GM21367 (cell line): ENCODE measurements at regions not wholly inside any gene's neighbourhood (a gene's known extent, or its start where the extent isn't known, plus 50 kb on each side); places are given as distances from the start of the nearest gene placed in this dataset.

ENCODE experiments used
- ATAC-seq: cut with Tn5 transposase; IDR thresholded peaks from one replicate; pipeline ENCODE4 v1.9.1; 2021; ENCODE audit not compliant: unreplicated experiment

DNA sequence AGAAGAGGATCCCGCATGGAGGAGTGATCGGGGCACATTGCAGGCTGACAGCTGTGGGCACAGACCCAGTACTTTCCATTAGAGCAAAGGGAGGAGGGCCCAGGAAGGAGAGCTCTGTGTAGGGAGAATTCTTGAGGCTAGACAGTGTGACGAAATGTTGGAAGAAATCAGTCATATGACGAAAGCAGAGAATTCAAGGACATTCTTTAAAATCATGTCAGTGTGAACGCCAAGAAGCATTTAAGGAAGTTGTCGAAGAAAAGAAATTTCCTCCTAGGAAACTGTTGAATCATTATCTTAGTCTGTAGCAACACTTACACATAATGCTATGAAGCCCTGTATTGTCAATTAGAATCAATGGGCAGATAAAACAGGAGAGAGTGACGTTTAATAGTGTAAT, 191.3 kb upstream of the ADARB2 start:
- ATAC-seq = no peak

DNA sequence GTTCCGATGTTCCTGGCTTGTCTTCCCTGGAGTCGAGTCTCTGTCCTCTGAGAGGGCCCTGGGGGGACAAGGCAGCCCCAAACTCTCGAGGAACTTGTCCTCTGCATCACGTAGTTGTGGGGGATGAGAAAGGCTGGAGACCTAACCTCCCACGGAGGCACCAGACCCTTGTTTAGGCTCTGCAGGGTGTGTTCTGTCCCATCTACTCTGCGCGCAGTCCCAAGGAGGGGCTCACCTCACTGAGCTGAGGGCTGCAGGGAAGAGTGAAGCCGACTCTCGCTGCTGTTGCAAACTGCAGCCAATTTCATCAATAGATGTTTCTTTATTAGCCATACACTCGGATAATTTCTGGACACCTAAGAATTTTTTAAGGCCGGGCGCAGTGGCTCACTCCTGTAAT, 186.7 kb upstream of the ADARB2 start:
- ATAC-seq = no peak

DNA sequence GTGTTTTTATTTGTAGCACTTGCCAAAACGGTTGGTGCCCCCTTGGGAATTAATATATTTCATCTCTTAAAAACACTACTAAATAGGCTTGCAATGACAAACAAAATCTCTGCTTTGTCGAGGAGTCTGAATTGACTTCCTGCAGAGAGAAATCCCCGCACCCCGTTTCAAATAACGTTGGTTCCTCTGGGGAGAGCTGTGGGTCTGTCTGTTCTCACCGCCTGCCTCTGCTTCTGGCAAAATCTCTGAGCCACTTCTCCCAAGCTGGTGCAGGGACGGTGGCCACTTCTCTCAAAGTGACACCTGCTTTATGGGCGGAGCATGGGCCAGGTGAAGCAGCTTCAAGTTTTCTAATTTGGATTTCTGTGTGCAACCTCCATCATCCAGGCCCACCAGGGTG, 186.3 kb upstream of the ADARB2 start:
- ATAC-seq = no peak

DNA sequence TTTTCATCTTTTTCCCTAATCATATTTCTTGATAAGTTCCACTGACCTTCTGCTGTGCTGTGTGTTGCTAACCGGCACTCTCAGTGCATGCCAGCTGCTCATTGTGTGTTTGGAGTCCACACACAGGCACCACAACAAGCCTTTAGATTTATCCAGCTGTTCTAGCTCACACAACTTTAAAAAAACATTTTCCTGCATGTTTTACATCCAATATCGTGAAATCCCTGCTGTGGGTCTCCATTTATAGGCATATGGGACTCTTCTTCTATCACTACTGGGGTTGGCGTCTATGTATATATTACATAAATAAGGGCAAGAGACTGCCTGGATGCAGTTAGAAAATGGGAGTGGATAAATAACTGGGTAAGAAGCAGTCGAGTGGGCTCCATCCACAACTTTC, 183.6 kb upstream of the ADARB2 start:
- ATAC-seq = no peak

DNA sequence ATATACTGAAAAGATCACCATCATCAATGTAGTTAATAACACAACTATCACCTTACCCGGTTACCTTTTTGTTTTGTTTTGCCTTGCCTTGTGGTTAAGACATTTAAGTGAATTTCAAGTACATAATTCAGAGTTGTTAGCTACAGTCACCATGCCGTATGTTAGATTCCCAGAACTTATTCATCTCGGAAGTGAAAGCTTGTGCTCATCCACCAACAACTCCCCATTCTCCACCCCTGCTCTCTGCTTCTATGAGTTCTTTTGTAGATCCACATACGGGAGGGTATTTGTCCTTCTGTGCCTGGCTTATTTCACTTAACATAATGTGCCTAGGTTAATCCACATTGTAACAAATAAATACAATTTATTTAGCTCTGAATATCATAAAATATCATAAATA, 182.8 kb upstream of the ADARB2 start:
- ATAC-seq = no peak

DNA sequence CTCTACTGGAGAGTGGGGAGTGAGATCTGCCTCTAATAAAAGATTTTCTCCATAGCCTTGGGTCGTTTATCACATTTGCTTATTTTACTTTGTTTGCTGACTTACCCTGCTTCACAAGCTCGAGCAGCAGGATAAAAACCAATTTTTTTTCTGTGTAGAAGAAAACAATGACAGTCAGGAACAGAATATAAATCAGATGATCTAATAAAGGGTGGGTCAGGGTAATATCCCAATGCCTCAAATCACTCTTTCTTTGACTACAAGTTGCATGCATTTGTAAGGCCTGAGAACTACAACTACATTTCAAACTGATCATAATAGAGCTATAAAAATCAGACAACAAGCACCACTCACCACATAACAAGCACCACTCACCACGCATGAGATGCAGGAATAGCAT, 174.4 kb upstream of the ADARB2 start:
- ATAC-seq = no peak

DNA sequence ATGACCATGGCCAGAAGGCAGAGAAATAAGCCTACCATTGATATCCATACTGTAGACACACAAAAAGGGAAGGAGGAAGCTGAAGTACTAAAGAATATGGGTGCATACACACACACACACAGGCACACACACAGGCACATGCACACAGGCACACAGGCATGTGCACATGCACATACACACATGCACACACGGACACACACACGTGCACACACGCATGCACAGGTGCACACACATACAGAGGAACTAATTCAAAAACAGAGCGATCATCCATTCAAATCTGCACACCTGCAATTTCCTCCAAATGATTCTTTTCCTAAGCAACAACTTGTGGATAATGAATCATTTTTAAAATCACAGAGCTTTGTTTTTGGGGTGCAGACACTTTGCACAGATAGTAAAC, 166.7 kb upstream of the ADARB2 start:
- no peak for ATAC-seq

DNA sequence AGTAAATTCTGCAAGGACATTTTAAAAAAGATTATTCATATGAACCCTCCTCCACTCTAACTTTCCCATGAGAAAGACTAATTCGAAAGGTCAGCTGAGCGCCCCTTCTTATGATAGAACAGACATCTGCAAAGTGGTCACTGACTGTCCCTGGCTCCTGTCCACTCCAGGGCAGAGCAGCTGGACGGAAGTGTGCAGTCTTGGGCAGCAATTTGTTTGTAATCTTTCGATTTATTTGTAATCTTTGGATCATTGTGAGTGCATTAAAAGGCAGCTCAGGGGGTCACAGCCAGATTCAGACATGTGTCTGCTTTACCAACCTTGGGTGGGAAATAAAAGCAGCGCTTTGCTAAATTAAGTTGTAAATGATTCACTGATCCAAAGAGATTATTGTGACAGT, 158.8 kb upstream of the ADARB2 start:
- no peak for ATAC-seq

DNA sequence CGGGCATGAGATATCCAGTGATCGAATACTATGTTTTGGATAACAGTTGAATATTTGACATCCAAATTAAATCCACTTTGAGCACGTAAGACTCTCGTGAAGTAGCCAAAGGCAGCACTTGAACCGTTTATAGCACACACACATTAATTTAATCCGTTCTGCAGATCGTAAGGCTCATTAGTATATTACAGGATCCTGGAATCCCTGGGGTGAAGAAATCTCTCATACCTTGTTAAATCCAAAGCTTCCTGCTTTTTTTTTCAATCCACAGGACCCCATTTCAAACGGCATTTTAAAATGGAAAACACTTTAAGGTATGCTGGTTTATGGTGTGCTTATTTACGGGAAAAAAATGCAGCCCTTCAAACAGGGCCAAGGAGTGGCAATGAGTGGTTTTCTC, 158.4 kb upstream of the ADARB2 start:
- ATAC-seq = no peak

DNA sequence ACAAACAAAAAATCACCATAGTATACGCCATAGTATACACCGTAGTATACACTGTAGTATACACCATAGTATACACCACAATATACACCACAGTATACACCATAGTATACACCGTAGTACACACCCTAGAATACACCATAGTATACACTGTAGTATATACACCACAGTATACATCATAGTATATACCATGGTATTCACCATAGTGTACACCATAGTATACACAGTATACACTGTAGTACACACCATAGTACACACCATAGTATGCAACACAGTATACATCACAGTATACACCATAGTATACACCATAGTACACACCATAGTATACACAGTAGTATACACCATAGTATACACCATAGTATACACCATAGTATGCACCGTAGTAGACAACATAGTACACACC, 157.6 kb upstream of the ADARB2 start:
- ATAC-seq = no peak

DNA sequence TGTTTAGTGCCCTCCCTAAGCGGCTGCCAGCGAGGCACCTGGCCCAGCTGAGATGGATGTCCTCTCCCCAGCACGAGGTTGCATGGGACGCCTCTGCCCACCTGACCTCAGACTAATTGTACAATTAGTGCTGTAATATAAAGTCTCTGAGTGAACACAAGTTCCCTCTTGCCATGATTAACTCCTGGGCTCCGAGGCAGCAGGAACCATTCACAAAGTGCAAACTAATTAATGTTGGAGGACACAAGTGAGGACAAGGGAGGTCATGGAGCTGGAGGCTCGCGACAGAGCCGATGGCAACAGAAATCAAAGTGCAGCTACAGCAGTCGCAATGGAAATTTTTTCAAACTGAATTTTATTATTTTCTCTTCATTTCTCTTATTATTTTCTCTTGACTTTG, 156.6 kb upstream of the ADARB2 start:
- no peak for ATAC-seq

DNA sequence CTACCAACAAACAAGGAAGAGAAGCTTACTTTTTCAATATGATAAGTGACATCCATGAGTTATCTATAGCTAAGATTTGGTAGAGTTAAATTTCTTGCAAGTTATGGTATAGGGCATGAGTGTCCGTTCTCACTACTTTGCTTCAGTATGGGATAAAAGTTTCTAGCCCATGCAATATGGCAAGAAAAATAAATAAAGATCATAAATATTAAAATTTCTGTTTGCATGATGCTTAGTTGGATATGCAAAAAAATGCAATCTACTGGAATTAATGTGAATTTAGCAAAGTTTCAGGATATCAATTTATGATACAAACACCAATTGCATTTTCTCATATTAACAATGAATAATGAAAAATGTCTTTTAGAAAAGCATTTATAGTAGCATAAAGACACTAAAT, 148.7 kb upstream of the ADARB2 start:
- no peak for ATAC-seq

DNA sequence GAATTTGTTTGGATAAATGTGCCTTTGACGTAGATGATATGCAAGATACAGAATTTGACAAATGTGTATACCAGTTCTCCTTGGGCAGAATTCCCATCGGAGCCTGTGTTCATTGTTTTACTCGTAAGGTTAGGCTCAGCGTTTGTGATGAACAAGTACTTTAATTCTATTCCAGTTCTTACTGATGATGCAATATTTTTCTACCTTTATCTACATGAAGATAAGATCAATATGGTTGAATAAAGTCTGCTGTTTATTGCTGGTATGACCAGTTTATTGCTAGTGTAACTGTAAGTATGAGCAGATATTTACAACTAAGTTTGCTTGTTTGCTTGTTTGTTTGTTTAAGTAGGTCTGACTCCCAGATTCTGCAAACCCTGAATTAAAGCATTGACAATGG, 145.4 kb upstream of the ADARB2 start:
- ATAC-seq = no peak

DNA sequence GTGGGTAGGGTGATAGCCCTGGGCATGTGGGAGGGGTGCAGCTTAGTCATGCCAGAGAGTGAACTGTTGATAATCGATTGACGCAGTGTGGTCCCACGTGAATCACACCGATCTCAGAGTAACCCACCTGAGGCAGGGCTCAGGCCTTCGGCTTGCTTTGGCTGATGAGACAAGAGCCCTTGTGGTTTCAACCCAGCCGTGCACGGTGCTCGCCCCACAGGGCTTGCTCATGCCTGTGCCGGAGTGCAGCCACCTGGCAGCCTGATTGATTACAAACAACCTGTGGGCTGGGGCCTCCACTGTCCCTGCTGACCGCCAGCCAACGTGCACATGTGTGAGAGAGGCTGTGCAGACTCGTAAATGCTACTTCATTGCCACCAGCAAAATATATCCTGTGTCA, 144.9 kb upstream of the ADARB2 start:
- ATAC-seq = no peak

DNA sequence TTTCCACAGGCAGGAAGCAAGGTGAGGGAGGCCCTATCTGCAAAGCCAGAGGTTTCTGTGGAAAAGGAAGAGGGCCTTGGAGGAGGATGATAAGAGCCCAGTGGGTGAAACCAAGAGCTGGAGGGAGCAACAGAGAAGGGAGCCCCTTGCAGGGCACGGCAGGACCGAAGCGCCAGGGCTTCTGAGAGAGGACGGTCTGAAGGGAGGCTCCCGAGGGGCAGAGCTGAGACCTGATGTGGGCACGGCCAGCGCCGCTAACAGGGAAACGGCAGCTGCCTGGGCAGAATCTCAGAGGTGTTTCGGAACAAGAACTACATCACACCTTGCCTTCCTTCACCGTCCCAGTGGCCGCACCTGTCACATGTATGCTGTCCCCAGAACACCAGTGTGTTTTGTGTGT, 144.3 kb upstream of the ADARB2 start:
- no peak for ATAC-seq

DNA sequence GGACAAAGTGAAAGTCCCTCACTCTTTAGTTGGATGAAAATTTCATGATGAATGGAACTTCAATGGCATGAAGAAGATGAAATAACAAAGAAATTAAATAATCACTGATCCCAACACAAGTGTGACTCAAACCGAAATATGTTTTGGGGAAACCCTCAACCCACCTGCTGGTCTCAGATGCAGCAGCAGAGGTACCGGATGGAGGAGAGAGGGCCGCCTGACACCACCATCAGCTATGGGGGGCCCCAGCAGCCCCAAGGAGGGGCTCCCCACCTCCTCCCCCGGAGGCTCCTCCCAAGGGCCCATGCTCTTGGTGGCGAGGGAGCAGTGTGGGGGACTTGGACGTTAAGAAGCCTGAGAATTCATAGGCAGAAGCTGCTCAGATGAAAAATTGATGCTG, 137.2 kb upstream of the ADARB2 start:
- no peak for ATAC-seq

DNA sequence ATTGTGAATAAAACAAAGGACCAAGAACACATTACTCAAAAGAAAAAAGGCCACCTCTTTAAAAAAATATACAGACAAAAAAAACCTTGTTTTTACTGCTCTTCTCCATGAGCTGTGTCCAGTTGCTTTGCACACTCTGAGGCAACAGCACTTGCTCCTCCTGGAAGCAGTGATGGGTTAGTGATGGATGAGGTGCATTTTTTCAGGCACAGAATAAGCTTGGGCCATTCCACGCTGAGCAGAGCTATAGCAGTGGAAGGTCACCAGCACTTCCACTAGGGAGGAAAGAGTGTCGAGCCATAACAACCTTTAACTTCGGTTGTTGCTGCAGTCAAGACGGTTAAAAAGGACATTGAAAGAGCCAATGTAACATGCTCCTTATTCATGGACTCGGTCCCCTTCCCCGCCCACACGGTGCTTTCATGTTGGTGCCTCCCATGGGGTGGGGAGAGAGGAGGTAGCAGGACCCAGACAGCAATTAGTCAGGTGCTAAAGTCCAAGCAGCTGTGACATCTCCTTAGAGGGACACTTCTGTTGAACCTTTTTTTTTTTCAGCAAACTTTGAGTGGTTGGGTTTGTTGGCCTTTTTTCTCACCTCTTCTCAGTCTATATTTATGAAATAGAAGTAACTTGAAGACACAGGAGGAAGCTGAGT, 136.5 kb upstream of the ADARB2 start:
- ATAC-seq = no peak

DNA sequence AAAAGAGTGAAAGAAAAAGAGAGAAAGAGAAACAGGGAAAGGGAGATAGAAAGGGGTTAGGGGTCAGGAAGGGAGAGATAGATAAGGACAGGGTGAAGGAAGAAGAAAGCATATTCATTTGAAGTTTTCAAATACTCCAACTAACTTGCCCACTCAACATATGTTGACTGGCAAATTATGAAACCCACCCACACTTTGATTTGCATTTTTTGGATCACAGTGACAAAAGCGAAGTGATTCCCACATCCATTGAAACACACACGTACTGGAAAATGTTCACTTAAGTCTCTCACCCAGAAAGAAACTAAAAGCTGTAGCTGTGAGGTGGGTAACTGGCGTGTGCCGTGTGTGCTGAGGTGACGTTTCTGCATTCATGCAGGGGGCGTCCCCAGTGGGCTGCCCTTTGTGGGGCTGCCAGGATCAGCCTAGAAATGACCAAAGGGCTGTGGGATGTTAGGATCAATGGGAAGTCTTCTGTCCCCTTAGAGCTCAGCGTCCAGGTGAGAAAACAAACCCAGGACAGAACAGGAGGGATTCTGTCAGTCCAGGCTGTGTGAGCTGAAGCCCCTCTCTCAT, 134.9 kb upstream of the ADARB2 start:
- ATAC-seq = no peak

DNA sequence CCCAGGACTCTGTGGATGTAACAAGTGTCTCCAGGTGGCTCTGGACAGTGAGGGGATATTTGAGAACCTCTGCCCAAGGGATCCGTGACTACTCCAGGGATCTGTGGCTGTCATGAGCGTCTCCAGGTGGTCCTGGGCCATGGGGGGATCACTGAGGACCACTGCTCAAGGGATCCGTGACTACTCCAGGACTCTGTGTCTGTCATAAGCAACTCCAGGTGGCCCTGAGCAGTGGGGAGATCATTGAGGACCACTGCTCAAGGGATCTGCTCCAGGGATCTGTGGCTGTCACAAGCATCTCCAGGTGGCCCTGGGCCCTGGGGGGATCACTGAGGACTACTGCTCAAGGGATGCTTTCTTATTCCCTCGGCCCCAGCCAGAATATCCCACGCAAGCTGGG, 133.2 kb upstream of the ADARB2 start:
- no peak for ATAC-seq

DNA sequence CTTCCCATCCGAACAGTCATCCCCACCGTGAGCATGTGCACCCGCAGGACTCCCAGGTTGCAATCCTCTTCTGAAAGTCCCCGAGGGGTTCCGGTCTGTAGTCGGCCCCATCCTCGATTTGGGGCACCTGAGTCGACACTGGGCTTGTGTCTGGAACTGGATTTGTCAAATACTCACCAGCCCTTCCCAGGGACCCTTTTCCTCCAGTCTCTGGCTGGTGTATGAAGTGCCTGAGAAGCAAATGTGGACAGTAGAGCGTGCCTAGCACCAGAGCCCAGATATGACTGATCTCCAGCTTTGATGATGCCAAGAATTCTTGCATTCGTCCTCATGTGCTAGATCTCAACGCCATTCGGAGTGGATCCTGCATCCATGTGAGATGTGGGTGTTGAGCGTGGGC, 132.5 kb upstream of the ADARB2 start:
- ATAC-seq = no peak

DNA sequence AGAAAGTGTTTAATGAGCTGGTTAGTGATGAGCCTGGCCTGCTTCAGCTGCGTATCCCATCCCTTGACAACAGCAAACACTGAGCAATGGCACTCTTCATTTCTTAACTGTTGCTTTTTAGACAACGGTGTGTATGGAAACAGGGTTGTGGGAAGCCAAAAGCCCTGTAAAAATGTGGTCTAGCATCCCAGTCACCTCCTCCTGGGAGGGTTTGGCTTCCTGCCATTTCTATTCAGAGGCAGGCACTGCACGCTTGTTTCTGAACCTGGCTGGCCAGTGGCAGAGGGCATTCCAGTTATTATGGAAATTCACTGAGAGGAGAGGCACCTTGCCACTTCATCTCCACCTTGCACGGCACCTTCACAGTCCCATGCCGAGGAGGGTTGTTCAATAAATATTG, 123.0 kb upstream of the ADARB2 start:
- ATAC-seq = no peak

DNA sequence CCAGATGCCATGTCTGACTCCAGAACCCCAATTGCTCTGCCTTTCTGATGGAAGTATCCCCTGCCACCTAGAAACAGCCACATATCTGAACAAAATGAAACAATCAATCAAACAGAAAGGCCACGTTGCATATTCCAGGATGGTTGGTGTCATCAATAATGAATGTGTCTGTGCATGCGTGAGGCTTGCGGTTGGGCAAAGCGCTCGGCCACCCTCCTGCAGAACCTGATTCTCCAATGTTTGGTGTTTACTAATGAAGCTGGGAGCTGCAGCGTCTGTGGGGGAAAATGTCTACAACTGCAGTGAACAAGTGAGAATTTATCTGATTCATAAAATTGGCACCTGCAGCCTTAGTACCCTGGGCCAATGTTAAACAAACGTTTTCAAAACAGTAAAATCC, 121.2 kb upstream of the ADARB2 start:
- no peak for ATAC-seq

DNA sequence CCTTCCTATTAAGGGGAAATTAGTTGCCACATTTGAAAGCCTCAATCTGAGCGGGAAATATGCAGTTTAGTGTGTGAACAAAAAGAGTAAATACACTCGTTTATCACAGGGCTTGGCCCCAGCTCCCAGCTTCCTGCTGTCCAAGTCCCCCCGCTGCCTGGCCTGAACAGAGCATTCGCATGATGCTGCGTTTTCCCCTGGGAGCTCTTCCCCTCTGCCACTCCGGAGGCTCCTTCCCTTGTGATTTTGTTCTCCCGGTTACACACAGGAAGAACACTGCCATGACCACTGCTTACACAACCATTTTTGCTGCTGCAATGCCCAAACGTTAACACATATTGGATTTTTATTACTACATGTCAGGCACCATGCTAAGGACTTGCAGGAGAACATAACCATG, 120.7 kb upstream of the ADARB2 start:
- ATAC-seq = no peak
